HCT116 (cell line): ENCODE measurements at regions not wholly inside any gene's neighbourhood (a gene's known extent, or its start where the extent isn't known, plus 50 kb on each side); places are given as distances from the start of the nearest gene placed in this dataset.

ENCODE experiments used
- ATAC-seq: fragments of 200-7000 bp; cut with Tn5 transposase; 2 replicates; pipeline ENCODE4 v1.9.1; 2020; ENCODE audit warnings: mild to moderate bottlenecking, moderate library complexity
- BruUV-seq: library from RNA; stranded (reverse); fragments of 400-500 nt; replicated peaks from 2 replicates; lab custom pipeline; 2021; lab: Mats Ljungman, UMichigan
- CTCF ChIA-PET: fragments of 300-600 bp; sonication (Branson Sonifier 250); formaldehyde crosslinking; loops from one replicate; lab custom pipeline; 2021; ENCODE audit warnings: antibody characterized with exemption; lab: Charles Lee
- POLR2A ChIA-PET: fragments of 300-600, 350-600 bp; sonication (Branson Sonifier 250); formaldehyde crosslinking; loops from one replicate; lab custom pipeline; 2021; ENCODE audit warnings: antibody characterized with exemption; lab: Charles Lee
- RAD21 ChIA-PET, 2 experiments: fragments of 300-600 bp; sonication (Branson Sonifier 250); formaldehyde crosslinking; loops; one replicate each; lab custom pipeline; 2023; ENCODE audit warnings: low total read pairs in 2 of 2; ENCODE audit not compliant: uncharacterized antibody in 2 of 2, unreplicated experiment in 2 of 2, low non-redundant PET in 1 of 2; lab: Charles Lee
- DNase-seq: peaks from one replicate; pipeline ENCODE4 v3.0.0-alpha.2; 2010; ENCODE audit warnings: low read depth, low spot score
- H2AFZ ChIP-seq: fragments of 200-600 bp; shearing (Covaris generic), sonication (generic); 2 replicates; pipeline ENCODE4 v1.6.1; 2017; ENCODE audit warnings: low read depth, mixed run types, mixed read lengths, antibody characterized with exemption, low read length; ENCODE audit not compliant: poor library complexity, severe bottlenecking
- H3K27ac ChIP-seq: 2 replicates; pipeline ENCODE4 v1.5.1; 2012; ENCODE audit warnings: low read depth, low read length
- H3K27me3 ChIP-seq: fragments of 200-600 bp; sonication (generic); 2 replicates; pipeline ENCODE4 v1.6.1; 2016; ENCODE audit warnings: mixed run types, low read length, mixed read lengths; ENCODE audit not compliant: insufficient read depth
- H3K36me3 ChIP-seq, 2 experiments: fragments of 200-500 bp in 1 of 2; fragments of 200-600 bp in 1 of 2; sonication (Bioruptor generic) in 1 of 2; sonication (generic) in 1 of 2; 2 replicates each; pipeline versions ENCODE4 v1.5.1 to v1.6.1; 2014 to 2016; ENCODE audit warnings: low read length in 2 of 2, inconsistent platforms in 1 of 2, mixed read lengths in 1 of 2, mixed run types in 1 of 2; ENCODE audit not compliant: insufficient read depth in 2 of 2, control insufficient read depth in 1 of 2
- H3K4me1 ChIP-seq, 2 experiments: fragments of 200-600 bp in 1 of 2; sonication (generic) in 1 of 2; 2 replicates each; pipeline versions ENCODE4 v1.5.1 to v1.6.1; 2012 to 2017; ENCODE audit warnings: low read length in 2 of 2, inconsistent platforms in 1 of 2, mild to moderate bottlenecking in 1 of 2, mixed read lengths in 1 of 2, mixed run types in 1 of 2, moderate library complexity in 1 of 2; ENCODE audit not compliant: insufficient read depth in 2 of 2, control insufficient read depth in 1 of 2
- H3K4me2 ChIP-seq: fragments of 200-600 bp; sonication (generic); 2 replicates; pipeline ENCODE4 v1.6.1; 2017; ENCODE audit warnings: mixed run types, low read length, mixed read lengths
- H3K4me3 ChIP-seq, 2 experiments: fragments of 200-600 bp in 1 of 2; sonication (generic) in 1 of 2; replicated peaks in 1 of 2; 2 replicates each; pipeline ENCODE4 v1.5.1; 2011 to 2016; ENCODE audit warnings: low read length in 2 of 2, control low read depth in 1 of 2, low read depth in 1 of 2, mild to moderate bottlenecking in 1 of 2, mixed read lengths in 1 of 2, mixed run types in 1 of 2
- H3K79me2 ChIP-seq: fragments of 200-600 bp; sonication (generic); 2 replicates; pipeline ENCODE4 v1.6.1; 2017; ENCODE audit warnings: mild to moderate bottlenecking, mixed run types, low read length, moderate library complexity, mixed read lengths; ENCODE audit not compliant: insufficient read depth
- H3K9ac ChIP-seq: fragments of 200-600 bp; sonication (generic); 2 replicates; pipeline ENCODE4 v1.6.1; 2016; ENCODE audit warnings: low read length, mixed read lengths
- H3K9me2 ChIP-seq: fragments of 200-600 bp; sonication (generic), shearing (Covaris generic); 2 replicates; pipeline ENCODE4 v1.6.1; 2017; ENCODE audit warnings: mixed run types, mild to moderate bottlenecking, moderate library complexity; ENCODE audit not compliant: insufficient read depth
- H3K9me3 ChIP-seq, 2 experiments: fragments of 200-500 bp in 1 of 2; fragments of 200-600 bp in 1 of 2; sonication (Bioruptor generic) in 1 of 2; sonication (generic) in 1 of 2; 2 replicates each; pipeline ENCODE4 v1.6.1; 2014 to 2017; ENCODE audit warnings: low read length in 2 of 2, mixed read lengths in 2 of 2, inconsistent platforms in 1 of 2, low read depth in 1 of 2, mild to moderate bottlenecking in 1 of 2, mixed run types in 1 of 2, moderate library complexity in 1 of 2; ENCODE audit not compliant: control insufficient read depth in 1 of 2, insufficient read depth in 1 of 2
- H4K20me1 ChIP-seq: fragments of 200-600 bp; sonication (generic), shearing (Covaris generic); 2 replicates; pipeline ENCODE4 v1.6.1; 2017; ENCODE audit warnings: mixed run types, mild to moderate bottlenecking, moderate library complexity; ENCODE audit not compliant: insufficient read depth
- ATF3 ChIP-seq: IDR thresholded peaks from 2 replicates; pipeline ENCODE4 v1.6.1; 2012
- CBX3 ChIP-seq: IDR thresholded peaks from 2 replicates; pipeline ENCODE4 v1.6.1; 2012; ENCODE audit warnings: low read depth
- CEBPB ChIP-seq: IDR thresholded peaks from 2 replicates; pipeline ENCODE4 v1.6.1; 2012; ENCODE audit warnings: low read depth
- EGR1 ChIP-seq: IDR thresholded peaks from 2 replicates; pipeline ENCODE4 v1.6.1; 2012; ENCODE audit warnings: low read depth
- EZH2 ChIP-seq: fragments of 200-600 bp; sonication (generic); IDR thresholded peaks from 2 replicates; pipeline ENCODE4 v1.6.1; 2017; ENCODE audit warnings: antibody characterized with exemption, mixed run types
- FOSL1 ChIP-seq: IDR thresholded peaks from 2 replicates; pipeline ENCODE4 v1.6.1; 2012; ENCODE audit warnings: low read depth
- JUND ChIP-seq: IDR thresholded peaks from 2 replicates; pipeline ENCODE4 v1.6.1; 2012
- MAX ChIP-seq: IDR thresholded peaks from 2 replicates; pipeline ENCODE4 v1.6.1; 2012
- POLR2AphosphoS5 ChIP-seq: IDR thresholded peaks from 2 replicates; pipeline ENCODE4 v1.6.1; 2011; ENCODE audit warnings: mild to moderate bottlenecking, low read depth, low read length, moderate library complexity
- RAD21 ChIP-seq: IDR thresholded peaks from 2 replicates; pipeline ENCODE4 v1.6.1; 2012; ENCODE audit warnings: low read depth, mild to moderate bottlenecking
- SIN3A ChIP-seq: IDR thresholded peaks from 2 replicates; pipeline ENCODE4 v1.6.1; 2012; ENCODE audit warnings: low read depth
- SP1 ChIP-seq: IDR thresholded peaks from 2 replicates; pipeline ENCODE4 v1.6.1; 2012; ENCODE audit warnings: low read depth
- SRF ChIP-seq: IDR thresholded peaks from 2 replicates; pipeline ENCODE4 v1.6.1; 2012; ENCODE audit warnings: low read depth
- intact Hi-C: fragments of 100-400 bp; cut with micrococcal nuclease; formaldehyde crosslinking; loops from 2 replicates; pipeline ENCODE4 v1.10.0; 2022

DNA sequence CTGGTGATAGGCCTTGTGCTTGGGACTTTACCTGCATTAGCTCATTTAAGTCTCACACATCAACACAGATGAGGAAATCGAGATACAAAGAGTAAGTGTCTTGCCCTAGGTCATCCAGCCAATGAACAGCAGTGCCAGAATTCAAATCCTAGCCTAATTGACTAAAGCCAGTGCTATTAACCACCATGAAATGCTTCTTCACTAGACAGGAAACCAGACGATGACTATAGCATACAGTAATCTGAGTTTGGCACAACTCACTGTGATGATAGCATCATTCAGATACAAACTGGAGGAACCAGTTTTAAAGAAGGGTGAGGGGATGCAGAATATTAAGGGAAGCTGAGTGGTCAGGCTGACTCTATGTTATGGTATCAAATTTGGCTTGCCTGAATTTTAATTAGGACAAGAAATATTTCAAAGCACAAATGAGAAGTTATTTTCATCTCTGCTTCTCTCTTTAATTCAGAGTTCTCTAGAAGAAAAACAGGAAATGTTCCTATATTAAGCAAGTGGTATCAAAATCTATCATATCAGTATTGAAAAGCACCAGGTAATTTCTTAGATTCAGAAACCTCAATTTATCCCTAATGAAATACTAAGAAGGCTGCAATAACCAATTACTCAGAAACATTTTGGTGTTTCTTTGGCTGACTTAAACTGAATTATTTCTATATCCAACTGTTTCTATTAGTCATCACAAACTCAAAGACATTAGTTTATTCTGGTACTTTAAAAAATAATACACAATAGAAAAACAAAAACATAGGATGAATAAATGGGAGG is 147.0 kb upstream of the RASA1 start (continued):
- peak; percentile 67 for TF ChIP-seq MAX
- TF ChIP-seq CBX3 = peak; percentile 99

- peak overlapping the region; percentile 98 for H2AFZ ChIP-seq
- H3K4me3 ChIP-seq = peak overlapping the region in 1 of 2 experiments; percentile 31; a peak in 2 of 4 replicates
- no peaks in the 10 kb centered on the region for H3K79me2 ChIP-seq
- peak; percentile 75; the same call in 1 of the 2 replicates for TF ChIP-seq ATF3
- 0 out of 2 replicates have a peak, but pooled peaks have one; percentile 8 for TF ChIP-seq RAD21
- TF ChIP-seq JUND = peak; percentile 91
- TF ChIP-seq CBX3 = peak; percentile 69
- 0 out of 2 replicates have a peak, but pooled peaks have one; percentile 17 for TF ChIP-seq SRF
- peak; percentile 91 for TF ChIP-seq CEBPB
- peak; percentile 77 for TF ChIP-seq SP1
- peak; percentile 64 for TF ChIP-seq EGR1
- no peak; the same call in 1 of the 2 replicates for TF ChIP-seq POLR2AphosphoS5
- no peak for TF ChIP-seq EZH2
- peak; percentile 91 for TF ChIP-seq FOSL1
- TF ChIP-seq SIN3A = no peak
- ChIA-PET RAD21 (no interaction called here), POLR2A (interaction anchor here (0.8 to 1.3 kb wide), 2 partner anchors 10 to 27 kb away, joined by 3 to 5 read pairs; no protein-coding TSS in a partner anchor), CTCF (no interaction called here)
- H3K4me1 ChIP-seq = peaks cover 18 to 48% of the 10 kb centered on the region in 2 experiments
- peak overlapping the region; percentile 58 for H3K4me2 ChIP-seq
- H3K9me3 ChIP-seq = no peaks in the 10 kb centered on the region
- H3K27ac ChIP-seq = peak overlapping the region; percentile 51; the same call in 1 of the 2 replicates
- intact Hi-C loops = loop anchor here (5.0 kb wide), 1 partner anchor 146 kb away; the partner anchor contains the start of gene RASA1
- H3K9me2 ChIP-seq = no peaks in the 10 kb centered on the region
- no peaks in the 10 kb centered on the region for H4K20me1 ChIP-seq
- BruUV-seq = TSS peak; percentile 75
- H3K27me3 ChIP-seq = no peaks in the 10 kb centered on the region
- H3K9ac ChIP-seq = peak overlapping the region; percentile 19; the same call in 1 of the 2 replicates
- ATAC-seq (peak; percentile 79), DNase-seq (peak; percentile 71)
- no peaks in the 10 kb centered on the region for H3K36me3 ChIP-seq
These were observed 146.2 kb upstream of the RASA1 start for GRCh38 chr5:87121304-87122150.
